DND-41 (cell line): ENCODE measurements at regions not wholly inside any gene's neighbourhood (a gene's known extent, or its start where the extent isn't known, plus 50 kb on each side); places are given as distances from the start of the nearest gene placed in this dataset.
"Not testable (repeated sequence)": the region's sequence is repeated elsewhere in the genome, so short reads cannot be mapped to it uniquely, and the experiment has no call there.

Experiments used
- ATAC-seq: fragments of 200-7000 bp; cut with Tn5 transposase; 3 replicates; pipeline ENCODE4 v1.9.1; 2021; ENCODE audit warnings: low read depth; ENCODE audit not compliant: insufficient read depth
- DNase-seq: peaks from one replicate; pipeline ENCODE4 v3.0.0-alpha.2; 2020
- H2AFZ ChIP-seq: 2 replicates; pipeline ENCODE4 v1.6.0; 2012; ENCODE audit warnings: low read depth, low read length
- H3K27ac ChIP-seq: 2 replicates; pipeline ENCODE4 v1.5.1; 2012; ENCODE audit warnings: low read length, inconsistent platforms
- H3K27me3 ChIP-seq: fragments of 200-600 bp; sonication (generic); 2 replicates; pipeline ENCODE4 v1.6.0; 2012; ENCODE audit warnings: low read length, mild to moderate bottlenecking, inconsistent platforms; ENCODE audit not compliant: insufficient read depth, poor library complexity
- H3K36me3 ChIP-seq: 2 replicates; pipeline ENCODE4 v1.5.1; 2012; ENCODE audit warnings: low read length, inconsistent platforms; ENCODE audit not compliant: insufficient read depth
- H3K4me1 ChIP-seq: 2 replicates; pipeline ENCODE4 v1.5.1; 2012; ENCODE audit warnings: mild to moderate bottlenecking, low read length; ENCODE audit not compliant: insufficient read depth
- H3K4me2 ChIP-seq: 2 replicates; pipeline ENCODE4 v1.6.0; 2012; ENCODE audit warnings: mild to moderate bottlenecking, moderate library complexity, low read length, inconsistent platforms; ENCODE audit not compliant: insufficient read depth
- H3K4me3 ChIP-seq, 2 experiments: fragments of 200-600 bp in 1 of 2; shearing (Covaris generic) in 1 of 2; 2 replicates each; pipeline ENCODE4 v1.5.1; 2012 to 2016; ENCODE audit warnings: inconsistent platforms in 2 of 2, low read length in 2 of 2, mild to moderate bottlenecking in 2 of 2, low read depth in 1 of 2, moderate library complexity in 1 of 2
- H3K79me2 ChIP-seq: 2 replicates; pipeline ENCODE4 v1.6.0; 2012; ENCODE audit warnings: low read length, inconsistent platforms; ENCODE audit not compliant: insufficient read depth
- H3K9ac ChIP-seq: 2 replicates; pipeline ENCODE4 v1.6.0; 2012; ENCODE audit warnings: low read depth, mild to moderate bottlenecking, inconsistent platforms, low read length, moderate library complexity
- H3K9me3 ChIP-seq: 2 replicates; pipeline ENCODE4 v1.5.1; 2012; ENCODE audit warnings: low read length, moderate library complexity, mild to moderate bottlenecking, inconsistent platforms; ENCODE audit not compliant: insufficient read depth, severe bottlenecking
- H4K20me1 ChIP-seq: 2 replicates; pipeline ENCODE4 v1.6.0; 2012; ENCODE audit warnings: low read length; ENCODE audit not compliant: insufficient read depth
- CTCF ChIP-seq: IDR thresholded peaks from 2 replicates; pipeline ENCODE4 v1.5.1; 2012; ENCODE audit warnings: borderline replicate concordance, low read length, moderate library complexity, mild to moderate bottlenecking; ENCODE audit not compliant: poor library complexity, severe bottlenecking; ENCODE audit errors: extremely low read depth
- EZH2 ChIP-seq: IDR thresholded peaks from 3 replicates; pipeline ENCODE4 v1.6.1; 2012; ENCODE audit warnings: borderline replicate concordance, low read depth, mild to moderate bottlenecking, moderate library complexity, low read length, inconsistent platforms; ENCODE audit not compliant: severe bottlenecking

- not testable (repeated sequence) for ATAC-seq, H3K79me2 ChIP-seq
Measured at GRCh38 chrX:101738411-101738810, 78.8 kb upstream of the ARMCX2 start.

GRCh38 chrX:101736651-101737050, 77.0 kb upstream of the ARMCX2 start:
- DNase-seq: no peak
- Histone ChIP-seq H4K20me1 (no peaks in the 10 kb centered on the region), H3K36me3 (no peaks in the 10 kb centered on the region), H2AFZ (no peak overlapping the region), H3K4me3 (no peak overlapping the region), H3K4me2 (no peak overlapping the region), H3K27me3 (no peaks in the 10 kb centered on the region), H3K9ac (no peak overlapping the region), H3K79me2 (no peaks in the 10 kb centered on the region), H3K9me3 (no peaks in the 10 kb centered on the region), H3K27ac (no peak overlapping the region), H3K4me1 (no peaks in the 10 kb centered on the region)
- no peak for ATAC-seq
- no peak for TF ChIP-seq EZH2
- TF ChIP-seq CTCF: no peak

More at GRCh38 chrX:101738411-101738810, 78.8 kb upstream of the ARMCX2 start:
- not testable (repeated sequence) for H3K4me3 ChIP-seq, H3K4me2 ChIP-seq, H3K9ac ChIP-seq, H4K20me1 ChIP-seq, H3K27me3 ChIP-seq, H2AFZ ChIP-seq, DNase-seq, H3K27ac ChIP-seq, H3K4me1 ChIP-seq, H3K9me3 ChIP-seq, H3K36me3 ChIP-seq

GRCh38 chrX:101732870-101733269, 73.2 kb upstream of the ARMCX2 start:
- Histone ChIP-seq H3K27me3 (no peaks in the 10 kb centered on the region), H3K79me2 (no peaks in the 10 kb centered on the region), H2AFZ (no peak overlapping the region), H3K27ac (no peak overlapping the region), H3K4me1 (no peaks in the 10 kb centered on the region), H3K4me2 (no peak overlapping the region), H3K9me3 (no peaks in the 10 kb centered on the region), H3K9ac (no peak overlapping the region), H4K20me1 (no peaks in the 10 kb centered on the region), H3K36me3 (no peaks in the 10 kb centered on the region), H3K4me3 (no peak overlapping the region)
- DNase-seq (no peak), ATAC-seq (no peak)
- TF ChIP-seq CTCF: no peak
- TF ChIP-seq EZH2: no peak

- Histone ChIP-seq H3K4me2 (no peak overlapping the region), H3K4me3 (no peak overlapping the region), H3K36me3 (no peaks in the 10 kb centered on the region), H3K4me1 (no peaks in the 10 kb centered on the region), H3K9me3 (no peaks in the 10 kb centered on the region), H3K27ac (no peak overlapping the region), H3K27me3 (no peaks in the 10 kb centered on the region), H4K20me1 (no peaks in the 10 kb centered on the region), H3K9ac (no peak overlapping the region), H3K79me2 (no peaks in the 10 kb centered on the region), H2AFZ (no peak overlapping the region)
- TF ChIP-seq CTCF (no peak), EZH2 (no peak)
- ATAC-seq: no peak
- no peak for DNase-seq
Measured at GRCh38 chrX:101729986-101730385, 70.3 kb upstream of the ARMCX2 start.
